ENCODE measurements at regions not wholly inside any gene's neighbourhood (a gene's known extent, or its start where the extent isn't known, plus 50 kb on each side); places are given as distances from the start of the nearest gene placed in this dataset.
"Not testable (repeated sequence)": the region's sequence is repeated elsewhere in the genome, so short reads cannot be mapped to it uniquely, and the experiment has no call there.

- TF ChIP-seq EZH2 (IDR thresholded peaks at IDR 0.05) (no peak), EZH2phosphoT487 (IDR thresholded peaks at IDR 0.05) (peak; percentile 77)
Measured at GRCh38 chr12:25889185-25889584, 69.3 kb upstream of the RASSF8 start.

GRCh38 chr12:25891095-25891494 is 67.4 kb upstream of the RASSF8 start:
- H3K9me3 ChIP-seq (ENCODE audit: low read depth); H3K36me3 Mint-ChIP-seq; H3K36me3 ChIP-seq; DNase-seq (ENCODE audit: low spot score); H3K9ac ChIP-seq; H3K27me3 ChIP-seq; H3K4me3 Mint-ChIP-seq; H3K9me3 Mint-ChIP-seq; H3K27ac ChIP-seq; H3K27ac Mint-ChIP-seq; H3K4me3 ChIP-seq; H3K79me2 ChIP-seq (ENCODE audit: low read depth); H3K27me3 Mint-ChIP-seq (ENCODE audit: insufficient read depth, low read depth); H2AFZ ChIP-seq (replicated peaks); H4K20me1 ChIP-seq (ENCODE audit: low read depth); H3K4me2 ChIP-seq: not testable (repeated sequence)
- peaks cover 40% of the 10 kb centered on the region for H3K4me1 ChIP-seq
- H3K4me1 Mint-ChIP-seq: peaks cover 18% of the 10 kb centered on the region
- peaks cover 18% of the 10 kb centered on the region for H3F3A ChIP-seq (ENCODE audit: low read depth)

More at GRCh38 chr12:25889185-25889584, 69.3 kb upstream of the RASSF8 start:
- H3K27me3 ChIP-seq: no peaks in the 10 kb centered on the region
- H3K9me3 ChIP-seq (ENCODE audit: low read depth): no peaks in the 10 kb centered on the region
- peak overlapping the region; percentile 71 for H3K4me2 ChIP-seq
- H4K20me1 ChIP-seq (ENCODE audit: low read depth): no peaks in the 10 kb centered on the region
- H2AFZ ChIP-seq (replicated peaks): no peak overlapping the region
- H3K4me3 Mint-ChIP-seq: no peak overlapping the region
- H3K27ac ChIP-seq: no peak overlapping the region
- no peaks in the 10 kb centered on the region for H3K36me3 ChIP-seq
- no peak overlapping the region for H3K27ac Mint-ChIP-seq
- no peak overlapping the region for H3K9ac ChIP-seq
- H3K4me1 ChIP-seq: peaks cover 51% of the 10 kb centered on the region
- no peaks in the 10 kb centered on the region for H3K79me2 ChIP-seq (ENCODE audit: low read depth)
- peaks cover 27% of the 10 kb centered on the region for H3F3A ChIP-seq (ENCODE audit: low read depth)
- H3K27me3 Mint-ChIP-seq (ENCODE audit: insufficient read depth, low read depth): no peaks in the 10 kb centered on the region
- DNase-seq (ENCODE audit: low spot score): peak; percentile 64
- H3K36me3 Mint-ChIP-seq: no peaks in the 10 kb centered on the region
- no peak overlapping the region for H3K4me3 ChIP-seq
- H3K4me1 Mint-ChIP-seq: peaks cover 21% of the 10 kb centered on the region
- H3K9me3 Mint-ChIP-seq: no peaks in the 10 kb centered on the region

GRCh38 chr12:25894759-25895158 is 63.7 kb upstream of the RASSF8 start:
- Histone ChIP-seq H3K79me2 (ENCODE audit: low read depth) (no peaks in the 10 kb centered on the region), H3K9ac (no peak overlapping the region), H3K27me3 (no peaks in the 10 kb centered on the region), H4K20me1 (ENCODE audit: low read depth) (no peaks in the 10 kb centered on the region), H3F3A (ENCODE audit: low read depth) (no peaks in the 10 kb centered on the region), H2AFZ (replicated peaks) (no peak overlapping the region), H3K4me1 (peaks cover 4% of the 10 kb centered on the region), H3K9me3 (ENCODE audit: low read depth) (no peaks in the 10 kb centered on the region), H3K4me2 (no peak overlapping the region), H3K27ac (no peak overlapping the region), H3K36me3 (peaks cover 2% of the 10 kb centered on the region), H3K4me3 (no peak overlapping the region)
- Mint-ChIP-seq H3K4me3 (no peak overlapping the region), H3K9me3 (peaks cover 7% of the 10 kb centered on the region), H3K27ac (no peak overlapping the region), H3K36me3 (no peaks in the 10 kb centered on the region), H3K4me1 (no peaks in the 10 kb centered on the region), H3K27me3 (ENCODE audit: insufficient read depth, low read depth) (peaks cover 4% of the 10 kb centered on the region)
- no peak for DNase-seq (ENCODE audit: low spot score)
- TF ChIP-seq EZH2 (IDR thresholded peaks at IDR 0.05) (no peak), CTCF (IDR thresholded peaks at IDR 0.05) (no peak), EZH2phosphoT487 (IDR thresholded peaks at IDR 0.05) (no peak)

- H3K4me2 ChIP-seq: no peak overlapping the region
- peaks cover 4% of the 10 kb centered on the region for H3K27me3 Mint-ChIP-seq (ENCODE audit: insufficient read depth, low read depth)
- H3K79me2 ChIP-seq (ENCODE audit: low read depth): no peaks in the 10 kb centered on the region
- H3K36me3 ChIP-seq: peaks cover 2% of the 10 kb centered on the region
- H3K27ac Mint-ChIP-seq: no peak overlapping the region
- TF ChIP-seq CTCF (IDR thresholded peaks at IDR 0.05) (no peak), EZH2phosphoT487 (IDR thresholded peaks at IDR 0.05) (no peak), EZH2 (IDR thresholded peaks at IDR 0.05) (no peak)
- peaks cover 10% of the 10 kb centered on the region for H3K9me3 Mint-ChIP-seq
- no peaks in the 10 kb centered on the region for H3K4me1 ChIP-seq
- H2AFZ ChIP-seq (replicated peaks): no peak overlapping the region
- H3K9me3 ChIP-seq (ENCODE audit: low read depth): no peaks in the 10 kb centered on the region
- no peak overlapping the region for H3K27ac ChIP-seq
- H3K9ac ChIP-seq: no peak overlapping the region
- H3K4me3 Mint-ChIP-seq: no peak overlapping the region
- H4K20me1 ChIP-seq (ENCODE audit: low read depth): no peaks in the 10 kb centered on the region
- DNase-seq (ENCODE audit: low spot score): no peak
- no peaks in the 10 kb centered on the region for H3K36me3 Mint-ChIP-seq
- no peaks in the 10 kb centered on the region for H3F3A ChIP-seq (ENCODE audit: low read depth)
- no peaks in the 10 kb centered on the region for H3K27me3 ChIP-seq
- H3K4me3 ChIP-seq: no peak overlapping the region
- no peaks in the 10 kb centered on the region for H3K4me1 Mint-ChIP-seq
Measured at GRCh38 chr12:25896981-25897380, 61.5 kb upstream of the RASSF8 start.

All from neural progenitor cell (in vitro differentiated cells).